A549 (cell line): ENCODE measurements at regions not wholly inside any gene's neighbourhood (a gene's known extent, or its start where the extent isn't known, plus 50 kb on each side); places are given as distances from the start of the nearest gene placed in this dataset.

ENCODE experiments used
- KDM1A ChIP-seq: fragments of 200-600 bp; sonication (generic); IDR thresholded peaks from 2 replicates; pipeline ENCODE4 v1.6.1; 2016; ENCODE audit warnings: low read depth, mild to moderate bottlenecking
- POLR2A ChIP-seq: IDR thresholded peaks from 2 replicates; pipeline ENCODE4 v1.6.1; 2012; ENCODE audit warnings: mild to moderate bottlenecking, low read length
- TF ChIP-seq, protein P1 (sequence below): fragments of >200 bp; sonication (Bioruptor Twin); formaldehyde crosslinking; IDR thresholded peaks from 3 replicates; pipeline ENCODE4 v1.5.1; 2016
- TF ChIP-seq, protein P2 (sequence below): fragments of 200-600 bp; sonication (generic); IDR thresholded peaks from 2 replicates; pipeline ENCODE4 v1.6.1; 2016; ENCODE audit warnings: antibody characterized with exemption, mild to moderate bottlenecking, moderate library complexity

DNA sequence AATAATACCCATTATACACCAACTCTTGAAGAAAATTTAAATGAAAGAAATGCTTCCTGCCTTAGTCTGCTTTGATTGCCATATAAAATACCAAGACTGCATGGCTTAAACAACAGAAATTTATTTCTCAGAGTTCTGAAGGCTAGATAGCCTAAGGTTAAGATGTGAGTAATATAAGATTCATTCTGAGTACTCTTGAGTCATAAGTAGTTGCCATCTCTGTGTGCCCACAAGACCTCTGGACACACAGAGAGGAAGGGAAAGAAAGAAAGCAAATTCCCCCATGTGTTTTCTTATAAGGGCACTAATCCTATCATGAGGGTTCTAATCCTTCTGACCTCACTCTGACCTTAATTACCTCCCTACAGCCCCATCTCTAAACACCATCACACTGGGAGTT lies 201.2 kb downstream of the PTN start:
- no peak for TF ChIP-seq KDM1A
- TF ChIP-seq POLR2A: no peak
- TF ChIP-seq, protein P1, sequence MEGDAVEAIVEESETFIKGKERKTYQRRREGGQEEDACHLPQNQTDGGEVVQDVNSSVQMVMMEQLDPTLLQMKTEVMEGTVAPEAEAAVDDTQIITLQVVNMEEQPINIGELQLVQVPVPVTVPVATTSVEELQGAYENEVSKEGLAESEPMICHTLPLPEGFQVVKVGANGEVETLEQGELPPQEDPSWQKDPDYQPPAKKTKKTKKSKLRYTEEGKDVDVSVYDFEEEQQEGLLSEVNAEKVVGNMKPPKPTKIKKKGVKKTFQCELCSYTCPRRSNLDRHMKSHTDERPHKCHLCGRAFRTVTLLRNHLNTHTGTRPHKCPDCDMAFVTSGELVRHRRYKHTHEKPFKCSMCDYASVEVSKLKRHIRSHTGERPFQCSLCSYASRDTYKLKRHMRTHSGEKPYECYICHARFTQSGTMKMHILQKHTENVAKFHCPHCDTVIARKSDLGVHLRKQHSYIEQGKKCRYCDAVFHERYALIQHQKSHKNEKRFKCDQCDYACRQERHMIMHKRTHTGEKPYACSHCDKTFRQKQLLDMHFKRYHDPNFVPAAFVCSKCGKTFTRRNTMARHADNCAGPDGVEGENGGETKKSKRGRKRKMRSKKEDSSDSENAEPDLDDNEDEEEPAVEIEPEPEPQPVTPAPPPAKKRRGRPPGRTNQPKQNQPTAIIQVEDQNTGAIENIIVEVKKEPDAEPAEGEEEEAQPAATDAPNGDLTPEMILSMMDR: no peak
- TF ChIP-seq, protein P2, sequence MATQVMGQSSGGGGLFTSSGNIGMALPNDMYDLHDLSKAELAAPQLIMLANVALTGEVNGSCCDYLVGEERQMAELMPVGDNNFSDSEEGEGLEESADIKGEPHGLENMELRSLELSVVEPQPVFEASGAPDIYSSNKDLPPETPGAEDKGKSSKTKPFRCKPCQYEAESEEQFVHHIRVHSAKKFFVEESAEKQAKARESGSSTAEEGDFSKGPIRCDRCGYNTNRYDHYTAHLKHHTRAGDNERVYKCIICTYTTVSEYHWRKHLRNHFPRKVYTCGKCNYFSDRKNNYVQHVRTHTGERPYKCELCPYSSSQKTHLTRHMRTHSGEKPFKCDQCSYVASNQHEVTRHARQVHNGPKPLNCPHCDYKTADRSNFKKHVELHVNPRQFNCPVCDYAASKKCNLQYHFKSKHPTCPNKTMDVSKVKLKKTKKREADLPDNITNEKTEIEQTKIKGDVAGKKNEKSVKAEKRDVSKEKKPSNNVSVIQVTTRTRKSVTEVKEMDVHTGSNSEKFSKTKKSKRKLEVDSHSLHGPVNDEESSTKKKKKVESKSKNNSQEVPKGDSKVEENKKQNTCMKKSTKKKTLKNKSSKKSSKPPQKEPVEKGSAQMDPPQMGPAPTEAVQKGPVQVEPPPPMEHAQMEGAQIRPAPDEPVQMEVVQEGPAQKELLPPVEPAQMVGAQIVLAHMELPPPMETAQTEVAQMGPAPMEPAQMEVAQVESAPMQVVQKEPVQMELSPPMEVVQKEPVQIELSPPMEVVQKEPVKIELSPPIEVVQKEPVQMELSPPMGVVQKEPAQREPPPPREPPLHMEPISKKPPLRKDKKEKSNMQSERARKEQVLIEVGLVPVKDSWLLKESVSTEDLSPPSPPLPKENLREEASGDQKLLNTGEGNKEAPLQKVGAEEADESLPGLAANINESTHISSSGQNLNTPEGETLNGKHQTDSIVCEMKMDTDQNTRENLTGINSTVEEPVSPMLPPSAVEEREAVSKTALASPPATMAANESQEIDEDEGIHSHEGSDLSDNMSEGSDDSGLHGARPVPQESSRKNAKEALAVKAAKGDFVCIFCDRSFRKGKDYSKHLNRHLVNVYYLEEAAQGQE: no peak
